ENCODE measurements at regions not wholly inside any gene's neighbourhood (a gene's known extent, or its start where the extent isn't known, plus 50 kb on each side); places are given as distances from the start of the nearest gene placed in this dataset.

- TF ChIP-seq CTCF (IDR thresholded peaks at IDR 0.05; ENCODE audit: insufficient read depth, low read length) = no peak
- DNase-seq (ENCODE audit: low read depth) = no peak
- no peak overlapping the region for H3K4me3 ChIP-seq (ENCODE audit: low read depth, low read length)
These were observed 288.0 kb upstream of the JAG1 start for GRCh38 chr20:10961651-10962288.

DNA sequence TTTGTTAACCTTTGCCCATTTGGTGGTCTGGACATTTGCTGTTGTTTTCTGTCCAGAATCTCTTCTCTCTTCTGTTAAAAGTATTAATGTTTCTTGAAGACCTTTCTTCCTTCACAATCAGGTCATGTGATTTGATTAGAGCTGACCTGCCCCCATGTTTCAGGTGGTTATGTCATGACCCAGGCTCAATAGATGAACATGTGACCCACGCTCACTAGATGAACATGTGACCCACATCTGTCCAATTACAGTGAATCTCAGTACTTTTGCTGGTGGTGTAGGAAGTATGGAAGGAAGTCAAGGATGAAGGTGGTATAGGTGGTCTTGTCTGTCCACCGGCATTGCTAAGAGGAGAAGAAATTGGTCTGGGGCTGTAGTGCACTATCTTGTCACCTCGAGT lies 289.1 kb upstream of the JAG1 start:
- H3K4me3 ChIP-seq (ENCODE audit: low read depth, low read length) = no peak overlapping the region
- DNase-seq (ENCODE audit: low read depth) = no peak
- no peak for TF ChIP-seq CTCF (IDR thresholded peaks at IDR 0.05; ENCODE audit: insufficient read depth, low read length)

- DNase-seq (ENCODE audit: low read depth) = no peak
- TF ChIP-seq CTCF (IDR thresholded peaks at IDR 0.05; ENCODE audit: insufficient read depth, low read length) = no peak
- H3K4me3 ChIP-seq (ENCODE audit: low read depth, low read length) = no peak overlapping the region
These were observed 290.0 kb upstream of the JAG1 start for GRCh38 chr20:10963717-10964266.

GRCh38 chr20:10965936-10966470 lies 292.2 kb upstream of the JAG1 start:
- no peak overlapping the region for H3K4me3 ChIP-seq (ENCODE audit: low read depth, low read length)
- peak; percentile 60 for DNase-seq (ENCODE audit: low read depth)
- no peak for TF ChIP-seq CTCF (IDR thresholded peaks at IDR 0.05; ENCODE audit: insufficient read depth, low read length)

GRCh38 chr20:10970109-10970508 lies 296.3 kb upstream of the JAG1 start:
- no peak for TF ChIP-seq CTCF (IDR thresholded peaks at IDR 0.05; ENCODE audit: insufficient read depth, low read length)
- DNase-seq (ENCODE audit: low read depth) = peak; percentile 46
- H3K4me3 ChIP-seq (ENCODE audit: low read depth, low read length) = no peak overlapping the region

DNA sequence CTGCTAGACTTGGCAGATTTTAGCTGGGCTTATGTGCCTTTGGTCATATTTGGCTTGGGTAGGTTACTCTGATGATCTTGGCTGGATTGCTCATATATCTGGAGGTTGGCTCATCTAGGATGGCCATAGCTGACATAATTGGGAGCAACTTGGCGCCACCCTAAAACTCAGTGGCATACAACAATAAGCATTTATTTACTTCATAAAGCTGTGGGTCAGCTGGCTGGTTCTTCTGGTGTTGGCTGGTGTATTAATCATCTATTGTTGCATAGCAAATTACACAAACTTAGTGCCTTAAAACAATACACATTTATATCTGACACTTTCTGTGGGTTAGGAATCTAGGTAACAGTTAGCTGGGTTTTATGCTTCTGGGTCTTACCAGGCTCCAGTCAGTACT lies 297.3 kb upstream of the JAG1 start:
- DNase-seq (ENCODE audit: low read depth) = peak; percentile 23
- H3K4me3 ChIP-seq (ENCODE audit: low read depth, low read length) = no peak overlapping the region
- no peak for TF ChIP-seq CTCF (IDR thresholded peaks at IDR 0.05; ENCODE audit: insufficient read depth, low read length)

Measured in fibroblast of the aortic adventitia (primary cell).